ENCODE measurements at regions not wholly inside any gene's neighbourhood (a gene's known extent, or its start where the extent isn't known, plus 50 kb on each side); places are given as distances from the start of the nearest gene placed in this dataset.
"Not testable (repeated sequence)": the region's sequence is repeated elsewhere in the genome, so short reads cannot be mapped to it uniquely, and the experiment has no call there.

DNA sequence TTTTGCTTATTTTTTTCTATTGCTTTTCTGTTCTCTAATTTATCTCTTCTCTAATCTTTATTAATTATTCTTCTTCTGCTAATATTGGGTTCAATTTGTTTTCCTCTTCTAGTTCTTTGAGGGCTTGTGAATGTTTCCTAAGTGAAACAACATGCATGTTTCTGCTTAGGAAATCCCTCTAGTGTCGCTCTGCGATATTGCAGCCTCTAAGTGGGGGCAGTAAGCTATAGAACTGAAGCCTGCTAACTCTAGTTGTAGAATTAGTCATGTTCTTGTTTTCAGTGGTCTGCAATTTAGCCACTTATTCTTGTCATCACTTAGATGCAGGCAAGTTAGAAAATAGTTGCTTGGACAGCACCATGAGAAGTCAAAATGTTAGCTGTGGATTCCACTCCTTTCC, 222.6 kb downstream of the SPIN4 start:
- in situ Hi-C loops (cut with HindIII; ENCODE audit: low pct_unique_long_range_greater_than_20kb, low sequenced_read_pairs): no loop called here
- no peak for TF ChIP-seq JUND (IDR thresholded peaks at IDR 0.05; ENCODE audit: low read depth)
- DNase-seq (ENCODE audit: low read depth in 1 of 2, low spot score in 1 of 2): peak; percentile 0 to 65

DNA sequence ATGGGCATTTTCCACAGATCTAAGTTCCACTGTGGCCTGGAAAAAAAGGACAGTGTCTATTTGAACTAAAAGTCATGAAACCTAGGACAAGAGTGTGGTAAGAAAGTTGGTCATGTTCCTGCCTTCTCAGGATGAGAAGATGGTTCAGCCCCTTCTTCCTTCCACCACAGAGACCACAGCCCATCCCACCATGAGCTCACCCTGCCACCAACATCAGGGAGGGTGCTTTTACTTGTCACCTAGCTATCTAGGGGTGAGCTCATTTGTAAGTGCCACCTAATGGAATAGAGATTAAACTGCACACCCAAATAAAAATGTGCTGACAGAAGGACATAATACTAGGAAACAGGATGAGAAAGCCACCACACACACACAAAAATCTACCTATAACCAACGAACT, 235.9 kb downstream of the SPIN4 start:
- TF ChIP-seq JUND (IDR thresholded peaks at IDR 0.05; ENCODE audit: low read depth): no peak

DNA sequence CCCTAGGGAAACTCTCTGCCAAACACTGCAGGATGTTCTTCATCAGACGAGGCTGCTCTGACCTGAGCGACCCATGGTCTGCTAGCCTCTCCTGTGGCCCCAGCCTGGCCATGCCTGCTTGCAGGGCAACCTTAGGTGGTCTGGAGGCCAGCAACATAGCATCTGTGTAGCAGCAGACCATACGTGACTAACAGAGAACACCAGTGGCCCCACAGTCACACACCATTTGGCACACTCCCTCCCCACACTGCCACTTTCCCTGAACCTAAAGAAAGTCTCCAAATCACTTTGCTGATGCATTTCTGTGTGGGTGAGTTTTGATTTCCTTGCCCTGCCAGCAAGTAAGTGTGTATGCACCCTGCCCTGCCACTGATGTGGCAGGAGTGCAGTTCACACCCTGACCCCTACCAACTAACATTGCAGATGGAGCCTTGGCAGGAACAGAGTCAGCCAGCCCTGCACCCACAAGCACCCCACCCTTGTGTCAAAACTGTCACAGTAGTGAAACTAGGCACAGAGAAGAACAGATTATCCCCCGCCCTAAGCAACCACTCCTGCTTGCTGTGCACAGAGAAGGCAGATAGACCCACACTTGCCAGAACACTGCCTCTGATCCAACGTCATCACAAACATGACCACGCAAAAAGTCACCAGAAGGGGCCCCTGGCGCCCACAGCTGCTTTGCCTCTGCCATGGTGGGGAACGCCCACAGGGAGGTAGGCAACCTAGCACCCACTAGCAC, 249.1 kb downstream of the SPIN4 start:
- DNase-seq (ENCODE audit: low read depth in 1 of 2, low spot score in 1 of 2): no peak
- TF ChIP-seq JUND (IDR thresholded peaks at IDR 0.05; ENCODE audit: low read depth): no peak
- in situ Hi-C loops (cut with HindIII; ENCODE audit: low pct_unique_long_range_greater_than_20kb, low sequenced_read_pairs): no loop called here

More for the DNA sequence above, 235.9 kb downstream of the SPIN4 start:
- no peak for DNase-seq (ENCODE audit: low read depth in 1 of 2, low spot score in 1 of 2)
- in situ Hi-C loops (cut with HindIII; ENCODE audit: low pct_unique_long_range_greater_than_20kb, low sequenced_read_pairs): no loop called here

DNA sequence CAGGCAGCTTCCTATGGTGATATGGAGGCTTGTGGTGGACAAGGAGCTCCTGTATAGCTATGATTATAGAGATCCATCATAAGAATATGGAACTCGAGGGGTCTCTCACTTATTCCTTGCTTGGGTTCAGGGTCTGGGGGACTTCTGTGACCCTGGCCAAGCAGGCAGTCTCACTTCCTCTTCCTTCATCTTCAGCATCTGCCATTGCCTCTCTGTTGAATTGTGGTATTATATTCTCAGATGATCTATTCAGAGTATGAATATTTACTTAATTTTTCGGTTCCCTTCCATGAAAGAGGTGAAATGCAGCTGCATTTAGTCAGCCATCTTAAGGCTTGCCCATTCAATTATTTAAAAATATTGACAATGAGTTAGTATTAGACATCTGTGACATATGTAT, 292.9 kb downstream of the SPIN4 start:
- in situ Hi-C loops (cut with HindIII; ENCODE audit: low pct_unique_long_range_greater_than_20kb, low sequenced_read_pairs): no loop called here
- TF ChIP-seq JUND (IDR thresholded peaks at IDR 0.05; ENCODE audit: low read depth): no peak
- no peak for DNase-seq (ENCODE audit: low read depth in 1 of 2, low spot score in 1 of 2)

DNA sequence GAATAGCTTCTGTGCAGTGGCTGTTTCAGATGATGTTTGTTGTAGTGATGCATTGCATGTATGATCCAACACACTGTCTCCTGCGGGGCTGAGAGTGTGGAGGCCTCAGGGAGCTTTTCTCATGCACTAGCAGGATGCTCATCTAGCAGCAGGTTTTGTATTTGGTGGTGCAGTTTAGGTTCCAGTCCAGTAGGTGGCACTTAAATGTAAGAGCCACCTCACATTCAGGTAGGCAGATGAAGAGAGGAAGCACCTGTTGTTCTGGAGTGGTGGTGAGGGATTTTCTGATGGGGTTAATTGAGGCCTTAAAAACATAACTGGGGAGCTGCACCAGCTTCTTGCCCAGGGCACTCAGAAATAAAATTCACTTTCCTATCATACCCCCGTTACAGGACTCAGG, 300.9 kb downstream of the SPIN4 start:
- no peak for TF ChIP-seq JUND (IDR thresholded peaks at IDR 0.05; ENCODE audit: low read depth)
- in situ Hi-C loops (cut with HindIII; ENCODE audit: low pct_unique_long_range_greater_than_20kb, low sequenced_read_pairs): no loop called here
- DNase-seq (ENCODE audit: low read depth in 1 of 2, low spot score in 1 of 2): peak; percentile 2 to 46

DNA sequence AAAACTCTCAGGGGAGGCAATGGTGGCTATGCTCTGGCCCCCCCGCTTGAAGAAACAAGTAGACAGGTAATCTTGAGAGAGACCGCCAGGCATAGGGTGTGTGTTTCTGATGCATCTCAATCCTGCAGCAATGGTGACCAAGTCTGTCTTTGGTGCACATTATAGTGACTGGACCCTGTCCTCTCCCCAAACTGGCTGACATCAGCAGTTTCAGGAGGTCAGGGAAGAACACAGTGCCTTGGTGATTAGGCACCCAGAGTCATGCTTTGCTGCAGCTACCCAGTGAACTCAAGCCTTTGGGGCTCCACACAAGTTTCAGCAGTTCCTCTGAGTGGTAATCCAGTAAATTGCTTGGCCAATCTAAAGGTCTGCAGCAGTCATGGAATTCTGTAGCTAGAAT, 318.3 kb downstream of the SPIN4 start:
- no peak for DNase-seq (ENCODE audit: low read depth in 1 of 2, low spot score in 1 of 2)
- TF ChIP-seq JUND (IDR thresholded peaks at IDR 0.05; ENCODE audit: low read depth): no peak
- in situ Hi-C loops (cut with HindIII; ENCODE audit: low pct_unique_long_range_greater_than_20kb, low sequenced_read_pairs): no loop called here

- in situ Hi-C loops (cut with HindIII; ENCODE audit: low pct_unique_long_range_greater_than_20kb, low sequenced_read_pairs): no loop called here
- no peak for DNase-seq (ENCODE audit: low read depth in 1 of 2, low spot score in 1 of 2)
- no peak for TF ChIP-seq JUND (IDR thresholded peaks at IDR 0.05; ENCODE audit: low read depth)
These were observed 337.6 kb downstream of the SPIN4 start for GRCh38 chrX:63013549-63013948.

DNA sequence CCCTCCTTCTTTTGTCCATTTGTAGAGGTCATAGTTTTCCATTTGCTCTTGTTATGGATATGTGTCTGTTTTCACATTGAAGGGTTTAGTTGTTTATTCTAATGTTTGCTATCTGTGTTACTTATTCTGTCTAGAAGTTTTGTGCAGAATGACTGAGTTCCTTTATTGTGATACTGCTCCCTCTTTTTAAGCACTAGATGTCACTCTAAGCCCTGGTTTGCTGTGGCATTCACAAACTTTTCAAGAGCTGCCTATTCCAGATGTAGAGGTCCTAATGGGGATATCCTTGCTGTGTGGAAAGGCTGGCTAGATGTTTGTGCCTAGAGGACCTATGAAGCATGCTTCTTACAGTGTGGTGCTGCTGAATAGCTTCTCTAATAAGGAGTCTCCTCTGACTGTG, 338.6 kb downstream of the SPIN4 start:
- peak; percentile 9 to 55 for DNase-seq (ENCODE audit: low read depth in 1 of 2, low spot score in 1 of 2)
- no peak for TF ChIP-seq JUND (IDR thresholded peaks at IDR 0.05; ENCODE audit: low read depth)
- in situ Hi-C loops (cut with HindIII; ENCODE audit: low pct_unique_long_range_greater_than_20kb, low sequenced_read_pairs): no loop called here

DNA sequence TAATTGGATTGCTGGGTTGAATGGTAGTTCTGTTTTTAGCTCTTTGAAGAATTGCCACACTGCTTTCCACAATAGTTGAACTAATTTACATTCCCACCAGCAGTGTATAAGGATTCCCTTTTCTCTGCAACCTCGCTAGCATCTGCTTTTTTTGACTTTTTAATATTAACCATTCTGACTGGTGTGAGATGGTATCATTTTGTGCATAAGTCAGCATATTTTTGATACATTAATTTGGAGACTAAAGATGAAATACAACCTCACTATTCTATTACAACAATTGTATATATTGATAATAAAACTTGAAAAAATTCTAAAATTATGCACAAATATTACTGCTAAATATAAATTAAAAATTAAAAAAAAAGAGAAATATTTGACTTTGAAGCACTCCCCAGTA, 350.9 kb downstream of the SPIN4 start:
- in situ Hi-C loops (cut with HindIII; ENCODE audit: low pct_unique_long_range_greater_than_20kb, low sequenced_read_pairs); DNase-seq (ENCODE audit: low read depth in 1 of 2, low spot score in 1 of 2): not testable (repeated sequence)

Data from T47D (cell line).